ENCODE measurements at regions not wholly inside any gene's neighbourhood (a gene's known extent, or its start where the extent isn't known, plus 50 kb on each side); places are given as distances from the start of the nearest gene placed in this dataset.

- Mint-ChIP-seq H3K27ac (no peak overlapping the region), H3K4me3 (no peak overlapping the region), H3K4me1 (ENCODE audit: unreplicated experiment) (no peaks in the 10 kb centered on the region), H3K27me3 (peaks cover 8% of the 10 kb centered on the region), H3K36me3 (no peaks in the 10 kb centered on the region), H3K9me3 (no peaks in the 10 kb centered on the region)
- no peak for TF ChIP-seq CTCF (conservative IDR thresholded peaks at IDR 0.05)
- DNase-seq (ENCODE audit: extremely low spot score, unreplicated experiment), result no peak
Observed at GRCh38 chr15:61700803-61701202, 359.4 kb downstream of the VPS13C start.

DNA sequence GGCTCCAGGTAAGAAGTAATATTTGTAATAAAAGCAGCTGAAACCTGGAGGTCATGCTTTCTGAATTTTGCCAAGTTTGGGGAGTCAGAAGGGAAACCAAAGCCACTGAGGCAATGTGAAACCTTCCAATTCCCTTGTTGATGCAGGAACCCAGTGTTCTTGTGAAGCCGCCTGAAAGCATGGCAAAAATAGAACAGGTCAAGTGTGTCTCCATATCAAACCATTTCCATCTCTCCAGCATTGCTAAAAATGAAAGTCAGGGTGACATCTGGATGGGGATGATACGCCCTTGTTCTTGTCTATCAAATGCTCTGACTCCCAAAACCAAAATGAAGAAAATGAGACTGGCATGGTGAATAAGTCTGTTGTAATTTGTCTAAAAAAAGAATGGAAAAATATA lies 362.5 kb downstream of the VPS13C start:
- Mint-ChIP-seq H3K4me1 (ENCODE audit: unreplicated experiment) (no peaks in the 10 kb centered on the region), H3K27me3 (peaks cover 5% of the 10 kb centered on the region), H3K4me3 (no peak overlapping the region), H3K27ac (no peak overlapping the region), H3K36me3 (no peaks in the 10 kb centered on the region), H3K9me3 (no peaks in the 10 kb centered on the region)
- no peak for TF ChIP-seq CTCF (conservative IDR thresholded peaks at IDR 0.05)
- DNase-seq (ENCODE audit: extremely low spot score, unreplicated experiment), result no peak

DNA sequence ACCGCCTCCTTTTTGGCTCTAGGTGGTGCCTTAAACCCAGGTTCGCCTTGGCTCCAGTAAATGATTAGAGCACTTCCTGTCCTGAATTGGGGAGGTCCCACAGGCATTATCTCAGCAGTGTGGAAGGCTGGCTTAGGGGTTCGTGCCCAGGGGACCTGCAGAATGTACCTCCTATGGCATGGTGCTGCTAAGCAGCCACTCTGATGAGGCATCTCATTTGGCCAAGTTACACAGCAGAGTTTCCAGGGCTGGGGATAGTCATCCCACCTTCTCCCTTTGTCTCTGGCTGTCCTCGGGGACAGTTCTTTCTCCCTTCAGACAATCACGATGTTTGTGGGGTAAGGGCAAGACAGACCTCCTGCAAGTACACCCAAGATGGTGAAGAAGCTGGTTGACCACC lies 371.2 kb downstream of the VPS13C start:
- Mint-ChIP-seq H3K27ac (no peak overlapping the region), H3K4me3 (no peak overlapping the region), H3K9me3 (no peaks in the 10 kb centered on the region), H3K4me1 (ENCODE audit: unreplicated experiment) (peaks cover 10% of the 10 kb centered on the region), H3K36me3 (no peaks in the 10 kb centered on the region), H3K27me3 (peaks cover 20% of the 10 kb centered on the region)
- no peak for DNase-seq (ENCODE audit: extremely low spot score, unreplicated experiment)
- no peak for TF ChIP-seq CTCF (conservative IDR thresholded peaks at IDR 0.05)

- H3K27me3 Mint-ChIP-seq, result peaks cover 20% of the 10 kb centered on the region
- H3K9me3 Mint-ChIP-seq, result no peaks in the 10 kb centered on the region
- no peak for DNase-seq (ENCODE audit: extremely low spot score, unreplicated experiment)
- TF ChIP-seq CTCF (conservative IDR thresholded peaks at IDR 0.05), result no peak
- H3K4me1 Mint-ChIP-seq (ENCODE audit: unreplicated experiment), result peaks cover 10% of the 10 kb centered on the region
- H3K36me3 Mint-ChIP-seq, result no peaks in the 10 kb centered on the region
- no peak overlapping the region for H3K4me3 Mint-ChIP-seq
- no peak overlapping the region for H3K27ac Mint-ChIP-seq
Observed at GRCh38 chr15:61687651-61688050, 372.6 kb downstream of the VPS13C start.

DNA sequence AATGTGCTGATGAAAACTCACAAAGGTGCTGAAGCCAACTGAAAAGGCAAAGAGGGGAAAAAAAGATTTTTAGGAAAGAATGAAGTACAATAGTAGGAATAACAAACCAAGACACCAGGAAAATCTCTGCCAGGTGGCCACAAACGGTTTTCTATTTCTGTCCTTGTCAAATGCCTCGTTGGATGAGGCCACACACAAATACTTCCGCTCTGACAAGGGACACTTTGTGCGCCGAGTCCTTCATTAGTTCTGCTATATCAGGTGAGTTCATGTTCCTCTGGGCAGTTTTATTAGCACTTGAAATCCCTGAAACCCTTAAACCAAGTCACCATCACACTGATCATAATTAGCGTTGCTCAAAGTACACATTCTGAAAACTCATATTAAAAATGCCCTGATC lies 373.1 kb downstream of the VPS13C start:
- no peak for TF ChIP-seq CTCF (conservative IDR thresholded peaks at IDR 0.05)
- H3K27me3 Mint-ChIP-seq, result peaks cover 20% of the 10 kb centered on the region
- H3K4me1 Mint-ChIP-seq (ENCODE audit: unreplicated experiment), result peaks cover 10% of the 10 kb centered on the region
- no peaks in the 10 kb centered on the region for H3K36me3 Mint-ChIP-seq
- H3K27ac Mint-ChIP-seq, result no peak overlapping the region
- H3K9me3 Mint-ChIP-seq, result no peaks in the 10 kb centered on the region
- H3K4me3 Mint-ChIP-seq, result no peak overlapping the region
- DNase-seq (ENCODE audit: extremely low spot score, unreplicated experiment), result no peak

- peaks cover 17% of the 10 kb centered on the region for H3K27me3 Mint-ChIP-seq
- no peaks in the 10 kb centered on the region for H3K36me3 Mint-ChIP-seq
- H3K4me1 Mint-ChIP-seq (ENCODE audit: unreplicated experiment), result peaks cover 11% of the 10 kb centered on the region
- H3K27ac Mint-ChIP-seq, result no peak overlapping the region
- DNase-seq (ENCODE audit: extremely low spot score, unreplicated experiment), result no peak
- H3K9me3 Mint-ChIP-seq, result no peaks in the 10 kb centered on the region
- no peak for TF ChIP-seq CTCF (conservative IDR thresholded peaks at IDR 0.05)
- no peak overlapping the region for H3K4me3 Mint-ChIP-seq
Observed at GRCh38 chr15:61685971-61686370, 374.3 kb downstream of the VPS13C start.
